A204.1 (cell line): ENCODE measurements at regions not wholly inside any gene's neighbourhood (a gene's known extent, or its start where the extent isn't known, plus 50 kb on each side); places are given as distances from the start of the nearest gene placed in this dataset.
"Not testable (repeated sequence)": the region's sequence is repeated elsewhere in the genome, so short reads cannot be mapped to it uniquely, and the experiment has no call there.

Source experiments
- FAIRE-seq: peaks from 2 replicates; lab custom pipeline; 2012; peaks lifted over from hg19 to GRCh38; lab: Jason Lieb, UNC

GRCh38 chr9:17846948-17847655 lies 268.2 kb downstream of the SH3GL2 start:
- FAIRE-seq = no peak

DNA sequence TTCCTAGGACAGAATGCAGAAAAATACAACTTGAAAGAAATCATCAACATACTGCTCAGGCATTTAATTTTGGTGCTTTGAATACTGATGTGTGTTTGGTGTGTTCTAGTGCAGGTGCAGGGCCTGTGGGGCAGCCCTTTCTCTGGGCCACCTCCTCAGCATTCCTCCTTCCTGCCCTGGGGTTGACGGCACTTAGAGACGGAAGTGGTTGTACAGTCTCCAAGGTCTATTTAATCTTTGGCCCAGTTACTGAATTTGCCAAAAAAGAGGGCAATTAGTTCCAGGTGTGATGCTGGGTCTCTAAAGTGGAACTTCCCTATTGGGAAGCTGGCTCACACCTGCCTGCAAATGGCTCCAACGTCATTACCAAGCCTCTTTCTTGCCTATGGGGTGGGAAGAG lies 269.0 kb downstream of the SH3GL2 start:
- FAIRE-seq = no peak

DNA sequence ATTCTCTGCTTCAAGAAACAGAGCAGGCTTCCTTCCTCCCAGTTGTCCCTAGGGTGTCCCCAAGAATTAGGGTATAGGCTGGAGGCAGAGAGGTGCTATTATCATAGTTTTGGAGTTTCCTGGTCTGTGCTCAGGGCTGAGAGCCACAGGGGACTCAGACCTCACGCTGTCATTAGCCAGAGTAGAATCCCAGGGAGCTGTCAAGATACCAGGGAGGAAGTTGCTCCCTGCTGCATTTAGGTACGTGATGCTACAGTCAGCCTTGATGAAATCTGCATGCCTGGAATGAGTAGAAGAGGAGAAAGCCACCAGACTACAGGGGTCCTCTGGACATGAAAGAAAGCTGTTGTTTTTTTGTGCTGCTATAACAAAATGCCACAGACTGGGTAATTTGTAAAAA lies 273.2 kb downstream of the SH3GL2 start:
- FAIRE-seq = no peak

DNA sequence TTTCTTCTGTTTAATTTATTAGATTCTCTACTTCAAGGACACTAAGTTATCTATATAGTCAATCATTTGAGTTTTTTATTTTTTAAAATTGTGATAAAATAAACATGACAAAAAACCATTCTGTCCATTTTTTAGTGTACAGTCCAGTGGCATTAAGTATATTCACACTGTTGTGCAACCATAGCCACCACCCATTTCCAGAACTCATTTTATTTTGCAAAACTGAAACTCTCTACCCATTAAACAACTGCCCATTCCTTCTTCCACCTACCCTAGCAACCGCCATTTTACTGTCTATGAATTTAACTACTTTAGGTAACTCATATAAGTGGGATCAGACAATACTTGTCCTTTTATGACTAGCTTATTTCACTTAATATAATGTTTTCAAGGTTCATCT lies 275.6 kb downstream of the SH3GL2 start:
- FAIRE-seq = no peak

GRCh38 chr9:17856995-17857394 lies 278.1 kb downstream of the SH3GL2 start:
- FAIRE-seq = no peak

DNA sequence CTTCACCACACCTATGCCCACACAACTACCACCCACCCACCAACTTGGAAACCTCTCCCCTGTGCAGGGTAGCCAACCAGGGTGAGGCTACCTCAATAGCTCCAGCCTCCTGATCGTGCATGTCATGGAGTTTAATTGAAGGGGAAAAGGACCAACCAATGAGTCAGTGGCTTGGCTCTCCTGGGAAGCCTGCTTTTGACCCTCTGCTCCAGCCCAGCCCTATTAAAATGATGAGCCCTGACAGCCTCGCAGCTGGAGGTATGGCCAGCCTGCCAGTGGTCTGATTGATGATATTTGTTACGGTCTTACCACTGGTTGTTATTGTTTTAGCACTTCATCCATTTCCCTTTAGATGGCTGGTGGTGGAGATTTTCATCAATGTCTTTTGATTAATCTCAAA lies 280.4 kb downstream of the SH3GL2 start:
- FAIRE-seq = no peak

DNA sequence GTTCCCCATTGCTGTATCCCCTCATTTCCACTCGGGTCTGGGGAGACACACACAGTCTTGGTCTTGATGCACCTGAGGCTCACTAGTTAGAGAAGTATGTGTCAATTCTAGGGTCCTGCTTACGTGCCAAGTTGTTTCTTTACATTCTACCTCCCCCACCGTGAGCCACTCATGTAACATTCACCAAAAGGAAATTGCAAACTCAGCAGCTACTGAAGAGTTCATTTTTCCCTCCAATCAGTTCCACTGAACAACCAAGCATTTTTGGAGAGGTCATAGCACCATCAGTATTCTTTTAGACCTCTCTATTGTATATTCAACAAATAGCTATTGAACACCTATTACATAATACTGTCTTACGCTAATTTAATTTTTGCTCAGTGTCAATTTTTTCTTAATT lies 281.1 kb downstream of the SH3GL2 start:
- no peak for FAIRE-seq

DNA sequence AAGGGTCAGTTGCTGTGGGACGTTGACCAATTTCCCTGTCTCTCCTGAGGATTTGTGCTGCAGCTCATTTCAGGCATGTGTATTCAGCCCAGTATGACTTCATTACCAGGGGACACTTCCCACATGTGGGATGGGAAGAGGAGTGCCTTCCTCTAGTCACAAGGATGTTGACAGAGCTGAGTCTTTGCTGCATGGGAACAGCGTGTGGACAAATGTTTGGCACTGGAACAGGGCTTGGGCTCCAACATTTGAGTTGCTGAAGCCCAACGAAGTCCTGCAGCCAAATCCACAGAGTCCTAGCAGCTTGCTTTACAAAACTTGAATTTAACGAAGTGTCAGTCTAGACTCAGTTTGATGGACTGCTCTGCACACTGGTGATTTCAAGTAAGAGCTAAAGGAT lies 283.2 kb downstream of the SH3GL2 start:
- FAIRE-seq = no peak

DNA sequence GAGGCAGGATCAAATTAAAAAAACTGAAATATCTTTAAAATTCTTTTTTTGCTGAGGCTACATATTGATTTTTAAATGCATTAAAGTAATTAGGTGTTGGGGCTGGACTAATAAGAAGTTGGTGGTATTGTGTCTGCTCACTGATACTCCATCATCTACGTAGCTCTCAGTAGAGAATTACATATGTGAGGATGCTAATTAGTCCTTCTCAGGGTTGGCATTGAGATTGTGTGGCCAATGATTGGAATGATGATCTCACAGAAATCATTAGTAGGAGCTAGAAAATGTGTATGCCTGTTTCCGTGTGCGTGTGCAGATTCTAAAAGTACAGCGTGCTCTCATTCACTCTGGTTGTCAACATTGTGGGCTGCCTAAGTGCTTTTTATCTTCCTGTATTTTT lies 283.8 kb downstream of the SH3GL2 start:
- no peak for FAIRE-seq

GRCh38 chr9:17863213-17863883 lies 284.5 kb downstream of the SH3GL2 start:
- FAIRE-seq = no peak

DNA sequence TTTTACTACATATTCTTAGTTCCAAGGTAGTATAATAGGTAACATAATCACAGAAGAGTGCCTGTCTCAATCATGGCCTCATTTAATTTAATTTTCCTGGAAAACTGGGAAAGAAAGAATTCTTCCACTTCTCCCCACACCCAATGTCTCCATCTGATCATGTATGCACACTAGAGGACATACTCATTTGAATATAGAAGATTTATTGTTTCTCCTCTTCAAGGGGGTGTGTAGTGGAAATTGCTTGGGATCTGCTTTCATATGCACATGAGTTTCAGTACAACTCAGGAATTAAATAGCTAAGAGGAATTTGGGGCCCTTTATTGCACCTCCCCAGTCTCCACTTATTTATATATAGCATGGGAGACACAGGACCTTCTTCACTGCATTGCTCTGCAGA lies 285.1 kb downstream of the SH3GL2 start:
- no peak for FAIRE-seq

DNA sequence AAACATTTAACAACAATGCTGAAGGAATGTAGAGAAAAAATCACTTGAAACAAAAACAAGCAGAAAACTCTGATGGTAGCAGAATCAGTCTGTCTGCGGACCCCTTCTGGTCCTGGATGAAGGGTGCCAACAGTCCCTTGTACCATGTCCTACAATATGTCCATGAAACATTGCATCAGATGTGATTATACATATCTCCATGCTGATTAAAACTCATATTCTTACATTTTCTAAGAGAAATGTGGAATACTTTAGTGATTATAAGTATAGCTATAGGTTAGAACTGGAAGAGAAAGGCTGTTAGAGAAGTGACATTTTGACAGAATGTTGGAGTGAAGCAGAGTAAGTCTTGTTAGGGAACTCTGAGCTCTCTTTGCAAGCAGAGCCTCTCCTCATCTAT lies 286.1 kb downstream of the SH3GL2 start:
- no peak for FAIRE-seq

DNA sequence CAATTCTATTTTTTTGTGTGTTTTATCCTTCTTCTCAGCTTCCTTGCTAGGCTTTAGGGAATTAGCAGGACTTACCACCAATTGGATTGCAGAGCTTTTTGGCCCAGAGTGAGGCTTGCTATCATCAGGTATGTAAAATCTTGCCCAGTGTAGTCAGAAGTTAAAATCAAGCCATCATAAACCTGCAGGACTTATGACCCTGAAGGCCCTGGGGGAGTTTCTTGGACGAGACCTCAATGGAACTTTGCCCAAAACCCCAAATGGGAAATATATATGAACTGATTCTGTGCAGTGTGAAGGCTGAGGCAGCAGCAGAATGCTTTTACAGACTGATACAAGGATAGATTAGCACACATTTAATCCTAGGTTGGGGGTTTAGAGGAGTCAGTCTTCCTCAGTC lies 287.0 kb downstream of the SH3GL2 start:
- no peak for FAIRE-seq

DNA sequence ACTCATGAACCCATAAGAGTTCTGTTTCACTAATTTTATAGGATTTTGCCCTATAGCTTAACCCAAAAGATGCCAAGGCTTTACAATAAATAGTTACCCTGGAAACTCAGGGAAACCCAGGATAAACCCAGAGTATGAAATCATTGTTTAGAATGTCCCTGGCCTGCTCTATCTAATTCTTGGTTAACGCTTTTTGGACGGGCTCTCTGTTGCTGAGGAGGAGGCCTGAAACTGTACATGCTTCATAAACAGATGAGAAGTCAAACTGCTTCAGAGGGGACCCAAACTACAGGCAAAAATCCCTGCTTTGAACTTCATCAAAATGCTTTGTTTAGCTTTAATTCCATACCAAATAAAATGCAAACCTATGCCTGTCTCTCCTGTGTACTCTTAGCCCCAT lies 291.9 kb downstream of the SH3GL2 start:
- no peak for FAIRE-seq

DNA sequence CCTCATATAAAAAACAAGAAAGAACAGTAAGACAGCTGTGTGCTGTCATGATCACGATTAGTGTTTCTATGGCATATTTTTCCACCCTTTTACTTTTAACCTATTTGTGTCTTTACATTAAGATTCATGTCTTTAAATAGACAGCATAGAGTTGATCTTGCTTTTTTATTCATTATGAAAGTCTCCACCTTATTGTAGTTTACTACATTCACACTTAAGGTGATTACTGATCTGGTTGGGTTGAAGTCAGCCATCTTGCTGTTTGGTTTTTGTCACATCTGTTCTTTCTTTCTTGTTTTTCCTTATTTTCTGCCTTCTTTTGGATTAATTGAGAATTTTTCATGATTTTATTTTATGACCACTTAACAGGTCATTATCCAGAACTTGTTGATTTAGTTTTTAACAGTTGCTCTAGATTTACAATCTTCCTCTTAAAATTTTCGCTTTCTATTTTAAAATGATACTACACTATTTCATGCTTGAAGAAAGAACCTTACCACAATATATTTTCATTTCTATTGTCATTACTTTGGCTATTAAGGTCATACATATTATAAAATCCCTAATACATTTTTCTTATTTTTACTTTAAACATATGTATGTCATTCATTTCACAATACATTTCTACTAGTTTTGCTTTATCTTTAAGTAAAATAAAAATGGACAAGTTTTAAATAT lies 292.5 kb downstream of the SH3GL2 start:
- no peak for FAIRE-seq

- FAIRE-seq = no peak
These were observed 297.0 kb downstream of the SH3GL2 start for GRCh38 chr9:17875886-17876285.

GRCh38 chr9:17876687-17877086 lies 297.8 kb downstream of the SH3GL2 start:
- no peak for FAIRE-seq

GRCh38 chr9:17878810-17879370 lies 300.0 kb downstream of the SH3GL2 start:
- FAIRE-seq = no peak

- FAIRE-seq = no peak
These were observed 302.5 kb downstream of the SH3GL2 start for GRCh38 chr9:17881371-17881770.

GRCh38 chr9:17882688-17883594 lies 304.1 kb downstream of the SH3GL2 start:
- FAIRE-seq = no peak

DNA sequence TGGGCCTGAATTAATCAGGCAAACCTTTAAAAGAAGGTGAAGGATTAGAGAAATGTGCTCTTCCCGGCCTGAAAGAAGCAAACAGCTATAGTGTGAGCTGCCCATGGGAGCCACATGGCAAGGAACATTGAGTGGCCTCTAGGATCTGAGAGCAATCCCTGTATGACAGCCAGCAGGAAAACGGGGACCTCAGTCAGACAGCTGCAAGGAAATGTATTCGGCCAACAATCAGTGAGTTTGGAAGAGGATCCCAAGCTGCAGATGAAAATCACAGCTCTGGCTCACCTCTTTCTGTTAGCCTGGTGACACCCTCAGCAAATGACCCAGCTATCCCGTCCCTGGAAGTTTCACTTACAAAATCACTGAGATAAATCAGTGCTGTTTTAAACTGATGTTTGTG lies 309.2 kb downstream of the SH3GL2 start:
- FAIRE-seq = no peak

- not testable (repeated sequence) for FAIRE-seq
These were observed 310.1 kb downstream of the SH3GL2 start for GRCh38 chr9:17888964-17889363.
